Glomerular visceral epithelial cell (primary cell): ENCODE measurements at regions not wholly inside any gene's neighbourhood (a gene's known extent, or its start where the extent isn't known, plus 50 kb on each side); places are given as distances from the start of the nearest gene placed in this dataset.

Experiments used
- DNase-seq: peaks from one replicate; pipeline ENCODE4 v3.0.0-alpha.2; 2016; ENCODE audit errors: extremely low spot score

DNA sequence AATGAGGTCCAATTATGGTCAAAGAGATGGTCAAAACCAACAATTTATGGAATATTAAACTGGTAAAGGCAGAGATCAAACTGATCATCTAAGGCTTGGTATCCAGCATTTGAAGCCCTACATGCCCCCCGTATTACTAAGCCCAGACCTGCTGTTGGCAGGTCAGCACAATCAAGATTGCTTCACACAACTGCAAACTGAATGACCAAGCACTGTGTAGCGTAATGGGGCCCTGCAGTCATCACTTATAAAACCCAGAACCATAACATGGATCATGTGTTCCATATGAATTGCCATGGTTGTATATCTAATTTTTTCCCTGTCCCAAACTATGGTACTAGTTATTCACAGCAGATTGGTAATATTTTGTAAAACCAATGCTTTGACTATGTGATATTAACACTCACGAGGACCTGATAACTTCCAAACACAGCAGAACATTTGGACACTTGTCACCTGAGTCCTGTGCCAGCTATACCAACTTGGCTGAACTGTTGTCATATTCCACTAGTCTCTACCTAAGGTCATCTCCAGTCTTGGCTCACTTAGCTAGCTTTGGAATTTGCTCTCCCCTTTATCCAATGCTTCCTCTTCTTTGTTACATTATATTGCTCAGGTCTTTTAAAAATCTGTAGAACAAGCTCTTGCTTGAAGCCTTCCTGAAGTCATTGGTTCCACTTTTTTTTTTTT is 81.7 kb upstream of the HMHB1 start:
- DNase-seq, result no peak

DNA sequence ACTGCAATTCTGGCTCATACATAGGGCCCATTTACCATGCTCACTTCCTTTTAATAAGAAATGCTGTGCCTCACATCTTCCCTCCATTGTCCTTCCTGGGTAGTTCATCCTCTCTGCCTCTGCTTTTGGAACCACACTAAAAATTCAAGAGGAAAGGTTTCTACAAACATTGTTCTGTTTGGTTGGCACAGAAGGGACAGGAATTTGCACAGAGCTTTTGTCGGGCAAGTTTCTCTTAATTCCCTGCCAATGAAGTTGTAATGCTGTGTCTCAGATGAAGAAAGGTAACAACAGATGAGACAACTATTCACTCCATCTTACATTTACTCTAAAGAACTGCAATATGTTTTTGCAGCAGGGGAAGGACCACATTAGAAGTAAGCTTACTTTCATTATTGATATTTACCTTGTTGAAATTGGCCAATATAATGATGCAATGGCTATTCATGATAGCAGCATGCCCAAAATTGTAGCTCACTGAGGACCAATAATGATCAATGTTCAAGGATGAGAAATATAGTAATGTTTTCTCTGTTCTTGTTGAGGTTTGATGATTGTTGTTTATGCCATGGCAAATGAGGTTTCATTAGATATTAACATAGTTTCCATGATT is 82.5 kb upstream of the HMHB1 start:
- no peak for DNase-seq

DNA sequence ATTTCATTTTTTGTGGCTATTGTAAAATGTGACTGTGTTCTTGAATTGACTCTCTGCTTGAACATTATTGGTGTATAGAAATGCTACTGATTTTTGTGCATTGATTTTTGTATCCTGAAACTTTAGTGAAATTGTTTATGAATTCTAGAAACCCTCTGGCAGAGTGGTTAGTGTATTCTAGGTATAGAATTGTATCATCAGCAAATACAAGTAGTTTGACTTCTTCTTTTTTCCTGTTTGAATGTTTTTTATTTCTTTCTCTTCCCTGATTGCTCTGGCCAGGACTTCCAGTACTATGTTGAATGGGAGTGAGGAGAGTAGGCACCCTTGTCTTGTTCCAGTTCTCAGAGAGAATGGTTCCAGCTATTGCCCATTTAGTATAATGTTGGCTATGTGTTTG is 88.8 kb upstream of the HMHB1 start:
- no peak for DNase-seq

DNA sequence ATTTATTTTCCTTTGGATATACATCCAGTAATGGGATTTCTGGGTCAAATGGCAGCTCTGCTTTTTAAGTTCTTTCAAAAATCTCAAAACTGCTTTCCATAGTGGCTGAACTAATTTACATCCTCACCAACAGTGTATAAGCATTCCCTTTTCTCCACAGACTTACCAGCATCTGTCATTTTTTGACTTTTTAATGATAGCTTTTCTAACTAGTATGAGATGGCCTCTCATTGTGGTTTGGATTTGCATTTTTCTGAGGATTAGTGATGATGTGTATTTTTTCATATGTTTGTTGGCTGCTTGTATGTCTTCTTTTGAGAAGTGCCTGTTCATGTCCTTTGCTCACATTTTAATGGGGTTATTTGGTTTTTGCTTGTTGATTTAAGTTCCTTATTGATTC is 90.0 kb upstream of the HMHB1 start:
- DNase-seq, result no peak

DNA sequence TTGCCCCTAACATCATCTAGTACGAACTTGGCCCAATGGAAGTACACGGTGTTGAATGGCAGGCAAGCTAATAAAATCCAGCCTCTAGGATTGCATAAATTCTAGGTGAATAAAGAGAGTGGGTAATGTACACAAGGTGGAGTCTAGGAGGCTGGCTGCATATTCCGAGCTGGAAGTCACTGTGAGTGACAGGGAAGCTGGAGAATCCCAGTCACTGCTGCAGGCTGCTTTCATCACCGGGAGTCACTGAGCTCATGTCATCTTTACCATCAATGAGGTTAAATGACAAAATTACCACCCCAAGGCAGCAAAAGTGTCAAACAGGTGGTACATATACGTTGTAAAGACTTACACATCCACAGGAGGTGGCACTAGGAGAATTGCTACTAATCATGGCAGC is 91.3 kb upstream of the HMHB1 start:
- DNase-seq, result no peak

DNA sequence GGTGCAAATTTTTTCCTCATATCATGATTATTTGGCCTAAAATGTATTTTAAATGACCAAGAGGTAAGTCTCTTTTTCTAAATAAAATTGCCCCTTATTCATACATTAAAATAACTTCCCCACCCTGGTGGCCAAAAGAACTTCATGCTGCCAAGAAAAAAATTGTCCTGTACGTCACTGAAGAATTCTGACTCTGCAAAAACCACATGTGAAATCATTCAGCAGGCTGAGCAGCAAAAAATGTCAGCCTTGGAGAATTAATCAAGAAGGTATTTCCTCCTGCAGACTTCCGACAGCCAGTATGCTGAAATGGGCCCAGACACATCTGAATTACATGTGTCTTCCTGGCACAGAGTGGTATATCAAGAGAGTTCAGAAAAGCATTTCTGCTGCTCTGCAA is 94.6 kb upstream of the HMHB1 start:
- DNase-seq, result peak; percentile 66

DNA sequence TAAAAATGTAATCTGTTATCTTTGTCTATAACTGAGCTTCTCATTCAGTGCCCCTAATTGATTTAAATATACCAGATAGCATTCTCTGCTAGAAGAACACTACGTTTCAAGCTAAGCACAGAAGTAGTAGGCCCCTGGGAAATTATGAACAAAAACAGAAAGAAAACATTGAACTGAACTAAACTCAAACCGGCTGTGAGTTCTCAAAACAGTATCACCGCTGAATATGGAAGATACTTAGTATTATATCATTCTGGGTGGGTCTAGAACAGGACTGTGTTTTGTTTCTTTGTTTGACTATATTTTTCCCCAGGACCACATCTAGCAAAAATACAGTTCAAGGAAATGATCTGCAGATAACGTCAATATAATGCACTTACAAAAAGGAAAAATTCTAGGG is 95.1 kb upstream of the HMHB1 start:
- no peak for DNase-seq

DNA sequence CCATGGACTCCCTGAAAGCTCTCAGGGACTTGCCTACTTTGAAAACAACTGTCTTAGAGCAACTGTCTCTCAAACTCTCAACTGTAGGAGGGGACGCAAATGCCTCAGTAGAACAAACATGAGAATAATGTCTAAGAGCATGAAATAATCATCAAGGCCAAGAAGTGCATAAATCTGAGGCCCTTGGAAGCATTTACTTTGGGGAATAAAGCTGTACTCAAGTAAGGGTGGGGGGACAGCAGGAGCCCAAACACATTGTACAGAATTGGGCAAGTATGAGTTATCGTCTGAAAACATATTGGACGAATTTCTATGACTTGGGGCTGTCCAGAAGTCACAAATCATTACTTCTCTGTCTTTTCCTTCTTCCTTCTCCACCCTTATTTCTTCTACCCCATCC is 96.3 kb upstream of the HMHB1 start:
- no peak for DNase-seq

DNA sequence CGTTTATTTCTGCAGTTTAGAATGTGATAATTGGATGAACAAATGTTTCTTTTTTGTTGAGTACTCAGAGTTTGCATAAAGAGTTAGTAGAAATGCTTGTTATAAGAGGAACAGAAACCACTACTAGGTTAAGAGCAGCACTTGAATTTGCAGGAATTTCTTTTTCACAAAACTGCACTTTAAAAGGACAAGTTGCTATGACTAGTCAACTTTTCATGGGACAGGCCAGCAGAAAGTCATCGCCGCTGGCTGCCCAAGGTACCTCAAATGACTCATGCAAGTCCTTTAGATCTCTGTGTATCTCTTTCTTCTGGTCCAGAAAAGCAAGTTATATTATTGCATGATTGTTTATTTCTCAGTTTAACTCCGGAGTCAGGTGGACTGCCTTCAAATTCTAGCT is 97.3 kb upstream of the HMHB1 start:
- no peak for DNase-seq

DNA sequence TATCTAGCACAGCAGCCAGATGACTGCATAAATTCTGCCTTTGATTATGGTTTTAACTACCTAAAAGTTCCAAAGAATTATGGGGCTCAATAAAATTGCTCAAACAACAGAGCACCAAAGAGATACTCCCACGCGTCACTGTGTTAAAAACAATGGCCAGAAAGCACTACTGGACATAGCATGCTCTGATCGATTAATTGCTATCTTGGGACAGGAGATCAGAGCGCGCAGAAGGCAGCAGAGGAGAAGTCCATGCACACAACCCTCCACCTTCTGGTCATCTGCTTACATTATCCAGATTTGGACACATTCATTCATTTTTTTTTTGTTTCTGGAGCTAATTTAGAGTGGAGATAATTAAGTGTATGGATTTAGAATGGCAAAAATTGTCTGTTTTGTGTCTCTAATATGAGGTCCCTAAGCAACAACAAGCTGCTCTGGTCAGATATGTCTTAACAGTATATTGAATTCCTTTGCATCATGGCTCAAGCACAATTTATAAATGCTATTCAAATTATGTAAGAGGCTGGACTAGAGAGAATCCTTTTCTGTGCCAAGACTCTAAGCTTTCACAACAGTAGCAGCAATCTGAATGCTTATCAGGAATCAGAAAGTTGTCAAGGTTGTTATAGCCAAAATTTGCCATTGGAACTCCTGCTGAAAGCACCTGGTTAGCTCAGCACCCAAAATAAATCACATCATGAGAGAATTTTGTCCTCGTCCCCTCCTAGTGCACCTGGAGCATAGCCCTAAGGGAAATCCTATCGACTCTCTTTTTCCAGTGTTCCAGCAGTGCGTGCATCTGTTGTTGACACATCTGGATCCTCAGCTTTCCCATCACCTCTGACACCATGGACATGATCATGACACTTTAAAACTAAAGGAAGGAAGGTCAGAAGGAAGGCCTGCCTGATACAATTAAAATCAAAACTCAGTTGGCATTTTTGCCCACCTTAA is 98.6 kb upstream of the HMHB1 start:
- DNase-seq, result no peak

DNA sequence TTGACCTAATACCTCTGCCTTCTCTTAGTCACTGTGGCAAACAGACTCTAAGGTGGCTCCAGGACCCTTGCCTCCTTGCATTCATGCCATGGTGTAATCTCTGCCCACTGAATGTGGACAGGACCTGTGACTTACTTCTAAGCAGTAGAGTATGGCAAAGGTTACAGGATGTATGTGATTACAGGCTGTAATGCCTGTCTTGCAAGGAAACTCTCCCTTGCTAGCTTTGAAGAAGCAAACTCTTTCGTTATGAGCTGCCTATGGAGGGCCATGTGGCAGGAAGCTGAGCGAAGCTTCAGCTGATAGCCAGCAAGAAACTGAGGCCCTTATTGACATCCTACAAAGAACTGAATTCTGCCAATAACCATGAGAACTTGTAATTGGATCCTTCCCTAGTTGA is 103.3 kb upstream of the HMHB1 start:
- DNase-seq, result no peak

DNA sequence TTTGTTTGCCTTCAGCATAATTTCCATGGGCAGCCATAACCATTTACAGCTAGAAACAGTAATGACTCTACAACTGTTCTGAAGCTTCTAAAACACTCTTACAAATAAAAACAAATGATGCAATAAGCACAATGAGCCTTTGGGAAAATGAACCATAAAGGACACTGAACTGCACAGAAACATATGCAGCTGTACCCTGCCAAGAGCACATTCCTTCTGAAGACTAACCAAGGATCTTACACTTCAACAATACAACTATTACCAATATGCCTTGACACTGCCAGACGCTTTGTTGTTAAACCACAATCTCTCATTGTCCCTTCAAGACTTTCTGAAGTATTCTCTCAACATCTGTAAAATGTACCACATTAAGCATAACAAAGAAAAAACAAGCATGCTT is 104.2 kb upstream of the HMHB1 start:
- no peak for DNase-seq

DNA sequence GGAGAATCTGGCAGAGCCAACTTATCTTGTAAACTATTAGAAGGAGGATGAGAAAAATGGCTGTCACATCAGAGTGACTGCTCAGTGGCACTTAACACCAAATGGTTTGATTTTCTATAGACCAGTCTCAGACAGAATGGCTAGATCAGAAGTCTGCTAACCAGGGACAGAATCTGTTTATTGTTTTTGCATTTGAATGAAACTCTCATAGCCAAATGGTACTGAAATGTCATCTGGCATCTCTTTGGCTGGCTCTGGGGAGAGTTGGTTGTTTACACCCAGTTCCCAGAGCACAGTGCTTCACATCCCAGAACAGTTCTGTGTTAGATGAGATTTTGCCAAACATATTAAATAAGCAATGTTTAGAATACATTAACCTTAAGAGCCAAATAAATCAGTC is 106.6 kb upstream of the HMHB1 start:
- DNase-seq, result no peak

DNA sequence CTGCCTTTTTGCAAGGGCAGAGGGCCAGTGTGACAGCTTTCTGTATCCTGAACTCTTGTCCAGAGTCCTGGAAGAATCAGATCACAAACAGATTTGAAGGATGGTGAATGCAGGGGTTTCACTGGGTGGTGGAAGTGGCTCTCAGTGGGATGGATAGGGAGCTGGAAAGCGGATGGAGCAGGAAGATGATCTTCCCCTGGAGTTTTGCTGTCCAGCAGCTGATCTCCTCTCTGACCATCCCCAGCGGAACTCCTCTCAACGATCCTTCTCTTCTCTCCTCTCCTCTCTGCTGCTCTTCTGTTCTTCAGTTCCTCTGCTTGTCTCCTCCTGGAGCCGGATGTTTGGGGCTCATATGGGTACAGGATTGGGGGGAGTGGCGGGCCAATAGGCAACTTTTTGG is 108.3 kb upstream of the HMHB1 start:
- no peak for DNase-seq

DNA sequence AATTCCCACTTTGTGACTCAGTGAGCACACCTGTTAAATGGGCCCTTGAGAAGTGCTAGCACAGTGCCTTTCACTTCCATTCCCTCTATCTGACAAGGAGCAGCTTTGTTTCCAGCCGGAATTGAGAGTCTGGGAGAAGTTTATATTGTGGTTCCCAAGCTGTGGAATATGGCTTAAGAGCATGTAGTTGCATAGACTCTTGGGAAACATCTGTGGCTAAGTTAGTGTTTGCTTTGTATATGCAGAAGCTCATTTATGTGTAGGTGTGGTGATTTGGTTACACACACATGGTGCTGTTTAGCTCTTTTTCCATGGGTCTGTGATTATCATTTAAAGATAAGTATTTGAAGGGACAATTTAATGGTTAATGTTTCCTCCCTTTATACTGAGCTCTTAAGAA is 110.5 kb upstream of the HMHB1 start:
- no peak for DNase-seq

DNA sequence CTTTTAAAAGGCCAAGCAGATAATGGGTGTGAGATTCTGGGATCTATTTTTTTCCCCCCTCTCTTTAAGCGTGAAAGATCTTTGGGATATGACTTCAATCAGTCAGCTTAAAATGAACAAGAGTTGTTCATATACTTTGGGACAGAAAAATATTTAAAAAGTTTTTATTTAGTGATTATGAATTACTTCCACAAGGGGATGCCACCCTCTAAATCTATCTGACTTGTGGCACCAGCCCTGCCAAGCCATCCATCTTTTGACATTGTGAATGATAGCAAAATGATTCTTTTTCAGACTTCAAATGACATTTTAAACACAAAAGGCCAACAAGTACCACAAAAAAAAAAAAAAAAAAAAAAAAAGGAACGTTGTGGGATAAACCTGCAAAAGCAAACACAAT is 111.0 kb upstream of the HMHB1 start:
- no peak for DNase-seq

DNA sequence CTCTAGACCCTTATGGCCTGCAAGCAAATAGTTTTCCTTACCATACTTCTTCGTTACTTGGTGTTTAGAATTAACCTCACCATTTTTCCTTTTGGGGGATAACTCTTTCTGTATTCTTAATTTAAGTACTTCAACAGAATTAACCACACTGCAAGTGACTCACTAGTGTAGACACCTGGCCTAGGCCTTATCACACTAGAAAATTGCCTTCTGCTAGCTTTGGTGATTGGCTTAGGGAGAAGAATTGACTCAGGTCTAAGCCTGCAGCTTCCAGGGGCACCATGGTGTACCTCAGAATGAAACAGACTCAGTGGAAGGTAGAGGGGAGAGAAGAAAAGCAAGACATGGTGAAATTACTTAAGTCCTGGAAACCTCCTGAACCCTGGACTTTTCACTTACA is 112.8 kb upstream of the HMHB1 start:
- no peak for DNase-seq

DNA sequence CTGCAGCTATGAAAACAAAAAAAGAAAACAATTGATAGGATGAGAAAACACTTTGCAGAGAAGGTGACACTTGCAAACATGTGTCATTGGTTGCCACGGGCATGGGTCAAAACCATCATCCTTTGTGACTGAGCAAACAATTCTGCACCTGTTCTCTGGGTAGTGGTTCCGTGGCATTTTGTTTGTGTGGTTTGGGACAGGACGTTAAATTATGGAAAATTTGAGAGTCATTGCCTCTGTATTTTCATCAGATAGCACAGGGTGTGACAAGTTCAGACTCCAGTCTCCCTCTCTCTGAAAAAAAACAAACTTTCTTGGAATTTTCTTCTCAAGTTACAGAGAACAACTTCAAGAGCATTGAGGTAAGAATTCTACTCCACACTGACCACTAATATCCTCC is 113.4 kb upstream of the HMHB1 start:
- DNase-seq, result no peak

DNA sequence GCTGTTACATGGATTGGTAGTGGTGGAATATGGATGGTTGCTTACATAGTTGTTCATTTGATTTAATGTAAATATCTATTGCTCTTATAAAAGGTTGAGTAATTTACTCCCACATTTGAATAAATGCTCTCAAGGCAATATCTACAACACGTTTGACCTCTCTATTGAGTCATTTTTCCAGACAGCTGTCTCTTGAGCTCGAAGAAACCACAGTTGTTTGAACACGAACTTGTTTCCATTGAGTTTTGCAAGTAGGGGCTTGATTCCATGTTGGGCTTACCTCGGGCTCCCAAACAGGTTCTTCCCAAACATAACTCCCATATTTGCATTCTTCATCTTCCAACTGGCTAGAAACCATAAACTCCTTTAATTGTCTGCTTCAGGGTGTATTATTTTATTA is 115.0 kb upstream of the HMHB1 start:
- DNase-seq, result no peak

DNA sequence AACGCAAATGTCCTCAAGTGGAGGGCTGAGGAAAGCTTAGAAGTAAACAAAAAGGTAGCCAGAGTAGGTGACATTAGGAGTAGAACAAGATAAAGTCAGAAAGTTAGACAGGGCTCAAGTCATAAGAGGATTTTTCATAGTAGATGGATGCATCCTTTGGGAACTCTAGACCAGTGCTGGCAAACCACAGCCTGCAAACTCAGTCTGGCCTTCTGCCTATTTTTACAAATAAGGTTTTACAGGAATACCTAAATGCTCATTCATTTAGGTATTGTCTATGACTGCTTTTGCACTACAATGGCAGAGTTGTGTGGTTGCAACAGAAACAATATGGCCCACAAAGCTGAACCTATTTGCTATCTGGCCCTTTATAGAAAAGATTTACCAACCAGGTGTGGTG is 116.0 kb upstream of the HMHB1 start:
- DNase-seq, result no peak

DNA sequence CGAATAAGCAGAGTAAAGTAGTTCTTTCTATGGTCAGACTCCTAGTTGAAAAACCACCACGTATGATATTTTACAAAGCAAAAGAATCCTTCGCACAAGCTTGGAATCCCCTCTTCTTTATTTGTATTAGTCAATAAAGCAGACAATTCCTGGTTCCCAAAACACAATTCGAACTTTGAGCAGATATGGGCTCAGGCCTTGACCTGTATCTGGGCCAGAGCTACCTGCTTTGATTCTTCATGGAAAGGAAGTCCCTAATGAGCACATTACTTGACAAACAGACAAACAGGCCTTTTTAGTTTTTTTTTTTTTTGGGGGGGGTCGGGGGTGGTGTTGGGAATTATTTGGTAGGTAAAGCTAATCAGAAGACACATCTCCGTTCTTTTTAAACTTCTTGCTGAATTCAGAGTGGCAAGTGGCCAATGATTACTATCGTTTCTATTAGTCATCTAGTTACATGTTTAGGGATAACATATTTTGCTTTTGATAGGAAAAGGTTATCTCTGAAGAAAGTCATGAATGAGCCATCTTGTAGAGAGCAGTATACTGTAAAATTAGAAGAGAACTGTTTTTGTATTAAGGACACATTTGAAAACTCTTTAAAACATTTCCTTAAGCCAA is 116.6 kb upstream of the HMHB1 start:
- no peak for DNase-seq

DNA sequence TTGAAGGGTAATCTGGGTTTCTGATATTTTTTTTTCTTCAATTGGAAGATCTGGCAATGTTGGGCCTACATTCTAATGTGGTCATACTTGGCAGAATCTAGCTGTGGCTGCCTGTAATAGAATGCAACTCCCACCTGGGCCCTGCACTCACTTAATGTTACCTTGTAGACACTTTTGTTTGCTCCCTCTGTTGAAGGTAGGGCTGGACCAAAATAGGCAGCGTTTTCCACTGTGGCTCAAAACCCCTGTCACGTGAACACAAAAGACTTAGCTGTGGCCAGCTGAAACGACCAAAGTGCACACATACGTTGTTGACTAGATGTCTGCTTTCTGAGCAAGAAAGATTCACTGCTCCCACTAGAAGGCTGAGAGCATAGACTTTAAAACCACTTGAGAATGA is 117.6 kb upstream of the HMHB1 start:
- DNase-seq, result no peak
